ENCODE measurements at regions not wholly inside any gene's neighbourhood (a gene's known extent, or its start where the extent isn't known, plus 50 kb on each side); places are given as distances from the start of the nearest gene placed in this dataset.

DNA sequence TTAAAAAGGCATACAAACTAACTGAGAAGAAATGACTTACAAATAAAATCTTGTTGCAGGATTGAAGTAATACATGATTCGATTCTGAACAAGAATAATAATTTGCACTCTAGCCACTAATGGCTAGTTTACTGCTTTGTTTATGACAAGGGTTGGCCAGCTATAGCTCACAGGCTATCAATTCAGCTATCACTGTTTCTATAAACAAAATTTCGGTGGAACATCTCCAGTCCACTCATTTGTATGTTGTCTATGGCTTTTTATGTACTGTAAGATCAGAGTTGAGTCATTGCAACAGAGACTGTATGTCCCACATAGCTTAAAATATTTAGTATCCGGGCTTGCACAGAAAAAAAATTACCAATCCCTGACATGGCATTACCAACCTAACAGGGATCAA lies 543.7 kb upstream of the CNTNAP5 start:
- intact Hi-C loops (cut with micrococcal nuclease; ENCODE audit: unreplicated experiment) = no loop called here
- TF ChIP-seq, protein P1, sequence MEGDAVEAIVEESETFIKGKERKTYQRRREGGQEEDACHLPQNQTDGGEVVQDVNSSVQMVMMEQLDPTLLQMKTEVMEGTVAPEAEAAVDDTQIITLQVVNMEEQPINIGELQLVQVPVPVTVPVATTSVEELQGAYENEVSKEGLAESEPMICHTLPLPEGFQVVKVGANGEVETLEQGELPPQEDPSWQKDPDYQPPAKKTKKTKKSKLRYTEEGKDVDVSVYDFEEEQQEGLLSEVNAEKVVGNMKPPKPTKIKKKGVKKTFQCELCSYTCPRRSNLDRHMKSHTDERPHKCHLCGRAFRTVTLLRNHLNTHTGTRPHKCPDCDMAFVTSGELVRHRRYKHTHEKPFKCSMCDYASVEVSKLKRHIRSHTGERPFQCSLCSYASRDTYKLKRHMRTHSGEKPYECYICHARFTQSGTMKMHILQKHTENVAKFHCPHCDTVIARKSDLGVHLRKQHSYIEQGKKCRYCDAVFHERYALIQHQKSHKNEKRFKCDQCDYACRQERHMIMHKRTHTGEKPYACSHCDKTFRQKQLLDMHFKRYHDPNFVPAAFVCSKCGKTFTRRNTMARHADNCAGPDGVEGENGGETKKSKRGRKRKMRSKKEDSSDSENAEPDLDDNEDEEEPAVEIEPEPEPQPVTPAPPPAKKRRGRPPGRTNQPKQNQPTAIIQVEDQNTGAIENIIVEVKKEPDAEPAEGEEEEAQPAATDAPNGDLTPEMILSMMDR (IDR thresholded peaks at IDR 0.05; ENCODE audit: unreplicated experiment) = no peak
- Mint-ChIP-seq H3K27me3 (ENCODE audit: unreplicated experiment) (no peaks in the 10 kb centered on the region), H3K4me3 (ENCODE audit: low read depth, unreplicated experiment) (no peak overlapping the region), H3K27ac (ENCODE audit: unreplicated experiment) (no peak overlapping the region), H3K36me3 (ENCODE audit: insufficient read depth, unreplicated experiment) (no peaks in the 10 kb centered on the region), H3K4me1 (ENCODE audit: low read depth, unreplicated experiment) (no peaks in the 10 kb centered on the region), H3K9me3 (ENCODE audit: low read depth, unreplicated experiment) (peaks cover 15% of the 10 kb centered on the region)
- CTCF ChIA-PET = no interaction called here
- BruUV-seq (replicated peaks) = no TSS peak
- DNase-seq = no peak

DNA sequence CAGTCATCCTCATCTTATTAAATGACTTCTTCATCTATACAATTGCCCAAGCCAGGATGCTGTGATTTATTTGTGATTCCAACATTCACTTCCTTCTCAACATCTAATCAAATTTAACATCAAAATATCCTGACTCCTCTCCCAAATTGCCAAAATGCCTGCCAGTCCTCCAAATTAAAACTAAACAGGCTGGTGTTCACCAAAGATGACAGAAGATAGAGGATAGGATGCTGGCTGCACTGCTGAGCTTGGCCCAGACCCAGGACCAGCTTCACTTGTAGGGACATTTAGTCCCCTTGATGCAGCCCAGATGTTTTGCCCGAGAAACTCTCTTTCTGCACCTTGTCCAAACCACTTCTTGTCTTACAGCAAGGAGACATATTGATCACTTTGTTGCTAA lies 540.0 kb upstream of the CNTNAP5 start:
- H3K27me3 Mint-ChIP-seq (ENCODE audit: unreplicated experiment) = no peaks in the 10 kb centered on the region
- TF ChIP-seq, protein P1 (IDR thresholded peaks at IDR 0.05; ENCODE audit: unreplicated experiment) = no peak
- H3K9me3 Mint-ChIP-seq (ENCODE audit: low read depth, unreplicated experiment) = peaks cover 6% of the 10 kb centered on the region
- H3K4me3 Mint-ChIP-seq (ENCODE audit: low read depth, unreplicated experiment) = no peak overlapping the region
- H3K36me3 Mint-ChIP-seq (ENCODE audit: insufficient read depth, unreplicated experiment) = no peaks in the 10 kb centered on the region
- no peaks in the 10 kb centered on the region for H3K4me1 Mint-ChIP-seq (ENCODE audit: low read depth, unreplicated experiment)
- DNase-seq = no peak
- H3K27ac Mint-ChIP-seq (ENCODE audit: unreplicated experiment) = no peak overlapping the region
- CTCF ChIA-PET = no interaction called here
- intact Hi-C loops (cut with micrococcal nuclease; ENCODE audit: unreplicated experiment) = no loop called here
- no TSS peak for BruUV-seq (replicated peaks)

DNA sequence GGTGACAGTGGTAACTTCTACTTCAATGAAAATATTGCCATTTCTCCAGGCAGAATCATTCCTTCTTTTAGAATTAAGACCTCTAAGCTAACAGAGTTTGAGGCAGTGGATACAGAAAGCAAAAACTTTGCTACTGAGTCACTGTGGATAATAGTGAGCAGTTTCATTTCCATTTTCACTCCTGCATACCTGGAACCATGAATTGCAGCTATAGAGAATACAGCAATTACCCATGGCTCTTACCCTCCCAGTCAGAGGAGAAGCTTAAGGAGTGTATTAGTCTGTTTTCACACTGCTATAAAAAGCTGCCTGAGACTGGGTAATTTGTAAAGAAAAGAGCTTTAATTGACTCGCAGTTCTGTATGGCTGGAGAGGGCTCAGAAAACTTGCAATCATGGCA lies 531.4 kb upstream of the CNTNAP5 start:
- Mint-ChIP-seq H3K4me1 (ENCODE audit: low read depth, unreplicated experiment) (no peaks in the 10 kb centered on the region), H3K27me3 (ENCODE audit: unreplicated experiment) (no peaks in the 10 kb centered on the region), H3K27ac (ENCODE audit: unreplicated experiment) (no peak overlapping the region), H3K9me3 (ENCODE audit: low read depth, unreplicated experiment) (peaks cover 7% of the 10 kb centered on the region), H3K4me3 (ENCODE audit: low read depth, unreplicated experiment) (no peak overlapping the region), H3K36me3 (ENCODE audit: insufficient read depth, unreplicated experiment) (no peaks in the 10 kb centered on the region)
- intact Hi-C loops (cut with micrococcal nuclease; ENCODE audit: unreplicated experiment) = no loop called here
- DNase-seq = no peak
- CTCF ChIA-PET = no interaction called here
- TF ChIP-seq, protein P1 (IDR thresholded peaks at IDR 0.05; ENCODE audit: unreplicated experiment) = no peak
- no TSS peak for BruUV-seq (replicated peaks)

DNA sequence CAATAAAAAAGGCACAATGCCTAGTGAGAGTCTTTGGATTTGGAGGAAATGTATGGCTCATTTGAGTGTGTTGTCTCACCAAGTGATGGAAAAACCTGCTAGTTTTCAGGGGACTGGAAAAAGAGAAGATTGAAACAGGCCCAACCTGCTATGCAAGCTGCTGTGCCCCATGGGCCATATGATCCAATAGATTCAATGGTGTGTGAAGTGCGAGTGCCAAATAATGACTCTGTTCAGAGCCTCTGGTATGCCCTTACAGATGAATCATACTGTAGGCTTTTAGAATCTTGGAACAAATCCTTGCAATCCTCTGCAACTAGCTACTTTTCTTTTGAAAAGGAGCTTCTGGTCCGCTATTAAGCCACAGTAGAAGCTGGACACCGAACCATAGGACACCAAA lies 529.8 kb upstream of the CNTNAP5 start:
- TF ChIP-seq, protein P1 (IDR thresholded peaks at IDR 0.05; ENCODE audit: unreplicated experiment) = no peak
- Mint-ChIP-seq H3K9me3 (ENCODE audit: low read depth, unreplicated experiment) (peaks cover 7% of the 10 kb centered on the region), H3K27me3 (ENCODE audit: unreplicated experiment) (no peaks in the 10 kb centered on the region), H3K27ac (ENCODE audit: unreplicated experiment) (no peak overlapping the region), H3K4me1 (ENCODE audit: low read depth, unreplicated experiment) (no peaks in the 10 kb centered on the region), H3K4me3 (ENCODE audit: low read depth, unreplicated experiment) (no peak overlapping the region), H3K36me3 (ENCODE audit: insufficient read depth, unreplicated experiment) (no peaks in the 10 kb centered on the region)
- intact Hi-C loops (cut with micrococcal nuclease; ENCODE audit: unreplicated experiment) = no loop called here
- no peak for DNase-seq
- BruUV-seq (replicated peaks) = no TSS peak
- CTCF ChIA-PET = no interaction called here

DNA sequence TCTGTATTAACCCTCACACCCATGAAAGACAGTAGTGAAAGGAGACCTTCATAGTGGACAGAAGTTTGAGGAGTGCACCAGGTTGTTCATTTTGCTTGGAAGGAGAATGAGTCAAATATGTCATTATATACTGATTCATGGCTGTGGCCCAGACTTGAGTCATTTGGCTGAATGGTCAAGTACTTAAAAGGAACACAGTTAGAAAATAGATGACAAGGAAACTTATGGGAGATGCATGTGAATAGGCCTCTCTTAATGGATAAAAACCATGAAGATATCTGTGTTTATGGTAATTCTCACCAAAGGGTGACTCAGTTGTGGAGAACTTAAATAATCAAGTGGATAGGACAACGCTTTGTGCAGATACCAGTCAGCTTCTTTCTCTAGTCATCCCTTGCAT lies 524.7 kb upstream of the CNTNAP5 start:
- Mint-ChIP-seq H3K4me3 (ENCODE audit: low read depth, unreplicated experiment) (no peak overlapping the region), H3K9me3 (ENCODE audit: low read depth, unreplicated experiment) (peaks cover 5% of the 10 kb centered on the region), H3K4me1 (ENCODE audit: low read depth, unreplicated experiment) (no peaks in the 10 kb centered on the region), H3K27ac (ENCODE audit: unreplicated experiment) (no peak overlapping the region), H3K27me3 (ENCODE audit: unreplicated experiment) (no peaks in the 10 kb centered on the region), H3K36me3 (ENCODE audit: insufficient read depth, unreplicated experiment) (no peaks in the 10 kb centered on the region)
- no peak for DNase-seq
- intact Hi-C loops (cut with micrococcal nuclease; ENCODE audit: unreplicated experiment) = no loop called here
- CTCF ChIA-PET = no interaction called here
- TF ChIP-seq, protein P1 (IDR thresholded peaks at IDR 0.05; ENCODE audit: unreplicated experiment) = no peak
- no TSS peak for BruUV-seq (replicated peaks)

Measured in Calu3 (cell line).